ENCODE measurements at regions not wholly inside any gene's neighbourhood (a gene's known extent, or its start where the extent isn't known, plus 50 kb on each side); places are given as distances from the start of the nearest gene placed in this dataset.

DNA sequence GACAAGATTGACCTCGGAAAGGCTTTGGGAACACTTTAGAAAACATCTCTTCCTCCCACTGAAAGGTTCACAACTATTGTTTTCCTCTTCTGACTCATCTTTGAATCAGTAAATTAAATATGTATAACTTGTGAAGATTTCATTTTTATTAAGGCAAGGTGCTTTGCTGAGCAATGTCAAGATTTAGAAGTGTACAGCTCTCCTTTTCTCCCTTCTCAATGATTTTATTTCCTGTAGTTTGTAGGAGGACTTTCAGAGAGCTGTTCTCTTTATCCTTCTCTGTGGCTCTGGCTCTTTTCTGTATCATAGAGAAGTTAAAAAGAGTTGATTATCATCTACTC lies 594.2 kb downstream of the METTL15 start:
- TF ChIP-seq, protein P1, sequence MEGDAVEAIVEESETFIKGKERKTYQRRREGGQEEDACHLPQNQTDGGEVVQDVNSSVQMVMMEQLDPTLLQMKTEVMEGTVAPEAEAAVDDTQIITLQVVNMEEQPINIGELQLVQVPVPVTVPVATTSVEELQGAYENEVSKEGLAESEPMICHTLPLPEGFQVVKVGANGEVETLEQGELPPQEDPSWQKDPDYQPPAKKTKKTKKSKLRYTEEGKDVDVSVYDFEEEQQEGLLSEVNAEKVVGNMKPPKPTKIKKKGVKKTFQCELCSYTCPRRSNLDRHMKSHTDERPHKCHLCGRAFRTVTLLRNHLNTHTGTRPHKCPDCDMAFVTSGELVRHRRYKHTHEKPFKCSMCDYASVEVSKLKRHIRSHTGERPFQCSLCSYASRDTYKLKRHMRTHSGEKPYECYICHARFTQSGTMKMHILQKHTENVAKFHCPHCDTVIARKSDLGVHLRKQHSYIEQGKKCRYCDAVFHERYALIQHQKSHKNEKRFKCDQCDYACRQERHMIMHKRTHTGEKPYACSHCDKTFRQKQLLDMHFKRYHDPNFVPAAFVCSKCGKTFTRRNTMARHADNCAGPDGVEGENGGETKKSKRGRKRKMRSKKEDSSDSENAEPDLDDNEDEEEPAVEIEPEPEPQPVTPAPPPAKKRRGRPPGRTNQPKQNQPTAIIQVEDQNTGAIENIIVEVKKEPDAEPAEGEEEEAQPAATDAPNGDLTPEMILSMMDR (conservative IDR thresholded peaks at IDR 0.05; ENCODE audit: low read depth, low read length): no peak
- TF ChIP-seq EZH2 (IDR thresholded peaks at IDR 0.05; ENCODE audit: low read length, unreplicated experiment): no peak
